Heart left ventricle (tissue), 16 donors: ENCODE measurements at regions not wholly inside any gene's neighbourhood (a gene's known extent, or its start where the extent isn't known, plus 50 kb on each side); places are given as distances from the start of the nearest gene placed in this dataset.

ENCODE experiments used
- ATAC-seq, 4 donors: fragments of 200-7000 bp; cut with Tn5 transposase; one replicate each; pipeline ENCODE4 v1.9.1; 2020 to 2022; ENCODE audit warnings: moderate library complexity in 4 of 4, mild to moderate bottlenecking in 3 of 4, moderate number of reproducible peaks in 1 of 4
- DNase-seq, 5 donors: peaks; one replicate each; pipeline ENCODE4 v3.0.0-alpha.2; 2020
- H3K27ac ChIP-seq, 12 donors: fragments of 200-600 bp; sonication (generic) in 4 of 12; one replicate each; pipeline versions ENCODE4 v1.5.0 to v1.8.0; 2016 to 2022; ENCODE audit warnings: mild to moderate bottlenecking in 2 of 12
- H3K27me3 ChIP-seq, 9 donors: fragments of 200-600 bp; sonication (generic) in 2 of 9; one replicate each; pipeline versions ENCODE4 v1.5.1 to v1.8.0; 2016 to 2022; ENCODE audit warnings: mild to moderate bottlenecking in 3 of 9
- H3K36me3 ChIP-seq, 9 donors: fragments of 200-600 bp; sonication (generic) in 2 of 9; one replicate each; pipeline versions ENCODE4 v1.5.0 to v1.8.0; 2018 to 2022; ENCODE audit warnings: mild to moderate bottlenecking in 2 of 9
- H3K4me1 ChIP-seq, 12 donors: fragments of 200-600 bp; sonication (generic) in 4 of 12; one replicate each; pipeline versions ENCODE4 v1.5.0 to v1.8.0; 2016 to 2022; ENCODE audit warnings: mild to moderate bottlenecking in 3 of 12
- H3K4me3 ChIP-seq, 12 donors: fragments of 200-600 bp; sonication (generic) in 4 of 12; one replicate each; pipeline versions ENCODE4 v1.5.0 to v1.8.0; 2017 to 2022; ENCODE audit warnings: mild to moderate bottlenecking in 9 of 12, moderate library complexity in 4 of 12
- H3K9me3 ChIP-seq, 12 donors: fragments of 200-600 bp; sonication (generic) in 4 of 12; one replicate each; pipeline versions ENCODE4 v1.5.0 to v1.8.0; 2016 to 2022; ENCODE audit warnings: mild to moderate bottlenecking in 1 of 12
- POLR2A ChIP-seq, 2 donors: fragments of 450-650 bp; IDR thresholded peaks; one replicate each; pipeline ENCODE4 v1.6.1; 2017; ENCODE audit warnings: antibody characterized with exemption in 2 of 2, mild to moderate bottlenecking in 2 of 2, moderate library complexity in 2 of 2
- WGBS, 4 donors: extraction: QIAGEN DNeasy Blood & Tissue Kit in 2 of 4; methylation state at CpG; one replicate each; pipeline versions ENCODE4 v1.1.5 to v1.1.7; 2013 to 2018; 5-methylcytosine and 5-hydroxymethylcytosine counted together
- intact Hi-C, 10 donors: fragments of 100-400 bp; cut with DNase I; formaldehyde crosslinking; loops; one replicate each; pipeline versions ENCODE4 v1.11.1 to v1.14.2; 2022
- TF ChIP-seq, protein P1 (sequence below), 12 donors: fragments of 200-600 bp; sonication (generic) in 4 of 12; IDR thresholded peaks; one replicate each; pipeline versions ENCODE4 v1.5.0 to v1.8.0; 2018 to 2022; ENCODE audit warnings: antibody characterized with exemption in 12 of 12, mild to moderate bottlenecking in 5 of 12
- donor health status: ischemic (EF 13 %, LVEDD 7.1; RV severe dilation, severe dysfunction).
- donor health status: healthy with polysubstance abuse.
- donor health status: DM: no; HTN: yes; CAD: no.
- donor health status: DM: no; HTN: no; CAD: no.
- donor health status: ischemic (EF 25% LVEDD 6.9; RV normal size, moderate dysfunction).
- donor health status: ischemic (EF 25% LVEDD 5.7; RV mildly dilated, moderate dysfunction).
- donor health status: healthy.
- donor health status: DM: yes; HTN: yes; CAD: no.
- donor health status: ischemic (EF 35%, LVEDD 5.7; RV mildly dilated, moderate dysfunction).
- donor health status: nonischemic (EF 11% LVEDD 7.7; RV severe dilation, severe dysfunction).
- donor health status: DM: yes; HTN: yes; CAD: no.
- donor health status: PGD.
- donor health status: ischemic (EF 29% LVEDD 5.4; RV normal size, mild dysfunction).
- donor health status: nonischemic (EF 23%, LVEDD 6.1; RV moderate dilation, normal function).

DNA sequence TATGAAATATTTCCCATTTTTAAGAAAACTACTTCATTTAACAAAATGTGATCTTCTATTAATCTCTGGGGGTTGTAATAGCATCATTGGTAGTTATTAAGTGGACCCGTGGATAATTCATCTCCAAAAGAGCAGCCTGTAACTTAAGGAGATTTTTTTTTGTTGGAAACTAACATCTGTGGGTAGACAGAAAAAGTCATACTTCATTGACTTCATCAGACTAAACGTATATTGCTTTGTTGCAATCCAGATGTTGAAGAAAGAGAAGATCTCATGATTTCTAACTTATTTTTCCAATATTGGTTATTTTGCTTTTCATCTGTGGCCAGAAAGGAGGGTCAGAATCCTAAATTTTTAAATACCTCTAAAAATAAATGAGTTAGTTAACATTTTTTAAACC lies 296.5 kb upstream of the MIR17HG start:
- no peak for TF ChIP-seq POLR2A (IDR thresholded peaks at IDR 0.05)
- intact Hi-C loops = no loop called here
- H3K9me3 ChIP-seq = no peaks in the 10 kb centered on the region
- no peak for ATAC-seq
- 73 to 81% (median 77%) methylated on average over 2 of the region's 2 CpGs for WGBS, 4 donors
- no peak for DNase-seq
- H3K27ac ChIP-seq = no peak overlapping the region
- H3K4me3 ChIP-seq = no peak overlapping the region
- no peaks in the 10 kb centered on the region for H3K27me3 ChIP-seq
- H3K4me1 ChIP-seq = no peaks in the 10 kb centered on the region
- no peaks in the 10 kb centered on the region for H3K36me3 ChIP-seq

DNA sequence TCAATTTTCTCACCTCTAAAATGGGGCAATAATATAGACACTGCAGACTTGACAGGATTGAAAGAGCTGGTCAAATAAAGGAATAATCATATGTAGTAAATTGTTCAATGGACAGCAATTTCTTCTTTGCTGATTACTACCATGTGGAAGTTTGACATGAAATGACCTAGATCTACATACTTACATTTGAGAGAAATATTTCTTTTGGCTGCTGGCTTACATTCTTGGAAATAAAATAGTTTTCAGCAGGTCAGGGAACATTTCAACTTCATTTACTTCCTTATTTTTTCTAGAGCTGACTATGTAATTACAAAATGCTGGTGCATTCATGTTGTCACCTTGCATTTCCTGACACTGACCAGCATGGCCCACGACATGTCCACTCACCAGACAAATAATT lies 294.6 kb upstream of the MIR17HG start:
- no peaks in the 10 kb centered on the region for H3K27me3 ChIP-seq
- ATAC-seq (no peak), DNase-seq (no peak)
- H3K4me3 ChIP-seq = no peak overlapping the region
- H3K9me3 ChIP-seq = peaks cover 0 to 3% (median 0%) of the 10 kb centered on the region in 12 donors
- no peaks in the 10 kb centered on the region for H3K4me1 ChIP-seq
- TF ChIP-seq POLR2A (IDR thresholded peaks at IDR 0.05) = no peak
- TF ChIP-seq, protein P1, sequence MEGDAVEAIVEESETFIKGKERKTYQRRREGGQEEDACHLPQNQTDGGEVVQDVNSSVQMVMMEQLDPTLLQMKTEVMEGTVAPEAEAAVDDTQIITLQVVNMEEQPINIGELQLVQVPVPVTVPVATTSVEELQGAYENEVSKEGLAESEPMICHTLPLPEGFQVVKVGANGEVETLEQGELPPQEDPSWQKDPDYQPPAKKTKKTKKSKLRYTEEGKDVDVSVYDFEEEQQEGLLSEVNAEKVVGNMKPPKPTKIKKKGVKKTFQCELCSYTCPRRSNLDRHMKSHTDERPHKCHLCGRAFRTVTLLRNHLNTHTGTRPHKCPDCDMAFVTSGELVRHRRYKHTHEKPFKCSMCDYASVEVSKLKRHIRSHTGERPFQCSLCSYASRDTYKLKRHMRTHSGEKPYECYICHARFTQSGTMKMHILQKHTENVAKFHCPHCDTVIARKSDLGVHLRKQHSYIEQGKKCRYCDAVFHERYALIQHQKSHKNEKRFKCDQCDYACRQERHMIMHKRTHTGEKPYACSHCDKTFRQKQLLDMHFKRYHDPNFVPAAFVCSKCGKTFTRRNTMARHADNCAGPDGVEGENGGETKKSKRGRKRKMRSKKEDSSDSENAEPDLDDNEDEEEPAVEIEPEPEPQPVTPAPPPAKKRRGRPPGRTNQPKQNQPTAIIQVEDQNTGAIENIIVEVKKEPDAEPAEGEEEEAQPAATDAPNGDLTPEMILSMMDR (IDR thresholded peaks at IDR 0.05) = no peak
- H3K36me3 ChIP-seq = no peaks in the 10 kb centered on the region
- 23 to 39% (median 24%) methylated on average over 1 of the region's 1 CpG for WGBS, 4 donors
- intact Hi-C loops = no loop called here
- no peak overlapping the region for H3K27ac ChIP-seq

DNA sequence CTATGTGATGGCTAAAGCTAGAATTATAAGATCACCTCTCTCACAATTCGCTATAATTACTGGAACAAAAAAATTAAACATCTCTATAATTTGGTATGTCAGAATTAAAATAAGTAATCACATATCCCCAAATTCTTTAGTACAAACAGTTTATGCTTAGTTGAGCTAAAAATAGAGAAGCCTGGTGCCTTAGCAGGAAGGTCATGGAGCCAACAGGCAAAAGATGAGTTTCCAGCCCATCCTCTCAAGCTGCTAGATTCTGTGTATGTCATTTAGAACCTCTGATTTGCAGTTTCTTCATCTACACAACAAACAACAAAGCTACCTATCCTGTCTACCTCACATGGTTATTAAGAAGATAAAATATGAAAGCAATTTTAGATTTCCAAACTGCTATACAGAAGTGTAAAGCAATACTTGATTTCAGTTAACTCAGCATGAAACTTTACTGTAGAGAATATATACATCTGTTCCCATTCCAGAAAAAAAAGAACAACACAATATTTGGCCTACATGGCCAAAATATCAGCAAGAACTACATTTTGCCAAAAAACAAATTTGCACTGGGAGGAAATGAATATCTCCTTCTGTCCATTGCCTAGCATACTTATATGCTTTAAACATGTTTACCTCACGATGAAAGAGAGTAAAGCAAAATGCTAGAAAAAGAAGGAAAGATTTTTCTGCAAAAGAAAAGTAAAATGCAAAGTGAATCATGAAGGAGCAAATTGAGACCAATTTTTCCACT lies 294.0 kb upstream of the MIR17HG start:
- no peaks in the 10 kb centered on the region for H3K4me1 ChIP-seq
- TF ChIP-seq POLR2A (IDR thresholded peaks at IDR 0.05) = no peak
- TF ChIP-seq, protein P1 (IDR thresholded peaks at IDR 0.05) = no peak
- intact Hi-C loops = no loop called here
- H3K27ac ChIP-seq = no peak overlapping the region
- no peaks in the 10 kb centered on the region for H3K27me3 ChIP-seq
- ATAC-seq (no peak), DNase-seq (no peak)
- H3K9me3 ChIP-seq = peaks cover 0 to 9% (median 3%) of the 10 kb centered on the region in 12 donors
- no peak overlapping the region for H3K4me3 ChIP-seq
- H3K36me3 ChIP-seq = no peaks in the 10 kb centered on the region
- 81 to 89% (median 86%) methylated on average over 2 of the region's 2 CpGs for WGBS, 4 donors

DNA sequence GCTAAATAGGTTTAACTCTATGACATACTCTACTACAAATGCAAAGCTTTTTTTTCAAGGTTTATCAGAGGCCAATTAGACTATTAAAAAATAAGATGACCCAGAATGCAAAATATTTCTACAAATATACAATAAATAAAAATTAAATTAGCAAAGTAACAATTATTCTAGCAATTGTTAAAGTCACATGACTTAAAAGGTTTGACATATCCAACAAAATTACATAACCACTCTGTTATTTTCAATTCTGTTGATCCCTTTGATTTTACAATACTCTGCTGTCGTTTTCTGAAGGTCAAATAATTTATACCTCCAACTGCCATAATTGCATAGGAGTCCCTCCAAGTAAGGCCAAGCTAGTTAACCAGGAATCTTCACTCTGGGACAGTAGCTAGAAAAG lies 292.6 kb upstream of the MIR17HG start:
- 71 to 81% (median 73%) methylated on average over 1 of the region's 1 CpG for WGBS, 4 donors

More for the DNA sequence above, 292.6 kb upstream of the MIR17HG start:
- no peaks in the 10 kb centered on the region for H3K36me3 ChIP-seq
- intact Hi-C loops = no loop called here
- peaks cover 0 to 20% (median 4%) of the 10 kb centered on the region in 12 donors for H3K9me3 ChIP-seq
- H3K27me3 ChIP-seq = no peaks in the 10 kb centered on the region
- no peak overlapping the region for H3K27ac ChIP-seq
- TF ChIP-seq, protein P1 (IDR thresholded peaks at IDR 0.05) = no peak
- no peak for TF ChIP-seq POLR2A (IDR thresholded peaks at IDR 0.05)
- no peaks in the 10 kb centered on the region for H3K4me1 ChIP-seq
- ATAC-seq (no peak), DNase-seq (no peak)
- H3K4me3 ChIP-seq = no peak overlapping the region
